ENCODE measurements at regions not wholly inside any gene's neighbourhood (a gene's known extent, or its start where the extent isn't known, plus 50 kb on each side); places are given as distances from the start of the nearest gene placed in this dataset.

DNA sequence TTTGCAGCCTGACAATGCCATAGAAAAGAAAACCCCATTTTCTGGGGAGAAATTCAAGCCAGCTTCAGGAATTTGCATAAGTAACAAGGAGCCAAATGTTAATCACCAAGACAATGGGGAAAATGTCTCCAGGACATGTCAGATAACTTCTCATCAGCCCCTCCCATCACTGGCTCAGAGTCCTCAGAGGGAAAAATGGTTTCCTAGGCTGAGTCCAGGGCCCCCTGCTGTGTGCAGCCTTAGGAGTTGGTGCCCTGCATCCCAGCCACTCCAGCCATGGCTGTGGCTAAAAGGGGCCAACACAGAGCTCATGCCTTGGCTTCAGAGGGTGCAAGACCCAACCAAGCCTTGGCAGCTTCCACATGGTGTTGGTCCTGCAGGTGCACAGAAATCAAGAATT, 63.7 kb upstream of the FANCL start:
- Histone ChIP-seq H3K4me3 (no peak overlapping the region), H3K4me2 (no peak overlapping the region), H3K4me1 (no peaks in the 10 kb centered on the region), H3K9me3 (no peaks in the 10 kb centered on the region), H3K27ac (no peak overlapping the region)
- ATAC-seq (no peak), FAIRE-seq (no peak), DNase-seq (ENCODE audit: low read depth in 1 of 2, low spot score in 1 of 2) (no peak)
- TF ChIP-seq FOXS1 (CRISPR knock-in tag; IDR thresholded peaks at IDR 0.05): no peak
- CTCF ChIA-PET: no interaction called here
- POLR2A ChIA-PET: no interaction called here

DNA sequence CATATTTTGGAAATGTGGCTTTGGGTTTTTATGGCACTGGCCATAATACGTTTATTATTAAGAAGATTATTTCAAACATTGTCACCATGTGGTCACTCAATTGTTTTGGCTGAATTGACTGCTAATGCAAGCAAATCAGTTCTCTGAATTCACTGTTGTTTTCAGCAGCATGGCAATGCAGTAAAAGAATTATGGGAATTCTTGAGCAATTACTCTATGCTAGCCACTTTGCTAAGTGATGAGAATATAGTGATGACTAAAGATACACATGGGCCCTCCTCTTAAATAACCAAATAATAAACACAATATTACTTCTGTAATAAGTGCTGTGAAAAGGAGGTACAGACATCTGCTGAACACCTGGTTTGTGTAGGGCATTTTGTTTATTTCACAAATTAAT, 58.0 kb upstream of the FANCL start:
- H3K27ac ChIP-seq: no peak overlapping the region
- ChIA-PET POLR2A (no interaction called here), CTCF (no interaction called here)
- no peak for TF ChIP-seq MAFK (IDR thresholded peaks at IDR 0.05; ENCODE audit: partially characterized antibody)
- no peak for TF ChIP-seq ZC3H11A (IDR thresholded peaks at IDR 0.05)
- TF ChIP-seq, protein P1, sequence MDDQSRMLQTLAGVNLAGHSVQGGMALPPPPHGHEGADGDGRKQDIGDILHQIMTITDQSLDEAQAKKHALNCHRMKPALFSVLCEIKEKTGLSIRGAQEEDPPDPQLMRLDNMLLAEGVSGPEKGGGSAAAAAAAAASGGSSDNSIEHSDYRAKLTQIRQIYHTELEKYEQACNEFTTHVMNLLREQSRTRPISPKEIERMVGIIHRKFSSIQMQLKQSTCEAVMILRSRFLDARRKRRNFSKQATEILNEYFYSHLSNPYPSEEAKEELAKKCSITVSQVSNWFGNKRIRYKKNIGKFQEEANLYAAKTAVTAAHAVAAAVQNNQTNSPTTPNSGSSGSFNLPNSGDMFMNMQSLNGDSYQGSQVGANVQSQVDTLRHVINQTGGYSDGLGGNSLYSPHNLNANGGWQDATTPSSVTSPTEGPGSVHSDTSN (IDR thresholded peaks at IDR 0.05): no peak
- no peak for TF ChIP-seq NR3C1 (IDR thresholded peaks at IDR 0.05)
- TF ChIP-seq, protein P2, sequence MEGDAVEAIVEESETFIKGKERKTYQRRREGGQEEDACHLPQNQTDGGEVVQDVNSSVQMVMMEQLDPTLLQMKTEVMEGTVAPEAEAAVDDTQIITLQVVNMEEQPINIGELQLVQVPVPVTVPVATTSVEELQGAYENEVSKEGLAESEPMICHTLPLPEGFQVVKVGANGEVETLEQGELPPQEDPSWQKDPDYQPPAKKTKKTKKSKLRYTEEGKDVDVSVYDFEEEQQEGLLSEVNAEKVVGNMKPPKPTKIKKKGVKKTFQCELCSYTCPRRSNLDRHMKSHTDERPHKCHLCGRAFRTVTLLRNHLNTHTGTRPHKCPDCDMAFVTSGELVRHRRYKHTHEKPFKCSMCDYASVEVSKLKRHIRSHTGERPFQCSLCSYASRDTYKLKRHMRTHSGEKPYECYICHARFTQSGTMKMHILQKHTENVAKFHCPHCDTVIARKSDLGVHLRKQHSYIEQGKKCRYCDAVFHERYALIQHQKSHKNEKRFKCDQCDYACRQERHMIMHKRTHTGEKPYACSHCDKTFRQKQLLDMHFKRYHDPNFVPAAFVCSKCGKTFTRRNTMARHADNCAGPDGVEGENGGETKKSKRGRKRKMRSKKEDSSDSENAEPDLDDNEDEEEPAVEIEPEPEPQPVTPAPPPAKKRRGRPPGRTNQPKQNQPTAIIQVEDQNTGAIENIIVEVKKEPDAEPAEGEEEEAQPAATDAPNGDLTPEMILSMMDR (IDR thresholded peaks at IDR 0.05): no peak
- no peak for TF ChIP-seq KDM5A (IDR thresholded peaks at IDR 0.05)
- TF ChIP-seq RNF2 (IDR thresholded peaks at IDR 0.05; ENCODE audit: borderline replicate concordance, low read depth): no peak
- no peak for TF ChIP-seq ZNF302 (CRISPR knock-in tag; IDR thresholded peaks at IDR 0.05)
- no peak for TF ChIP-seq RARB (CRISPR knock-in tag; IDR thresholded peaks at IDR 0.05)
- no peak overlapping the region for H3K4me2 ChIP-seq
- H3K9me3 ChIP-seq: no peaks in the 10 kb centered on the region
- H3K4me3 ChIP-seq: no peak overlapping the region
- FAIRE-seq: no peak
- no peaks in the 10 kb centered on the region for H3K4me1 ChIP-seq
- WGBS (ENCODE audit: missing lambda C conversion rate): 25% methylated on average over 1 of the region's 1 CpG
- no peak for ATAC-seq
- DNase-seq (ENCODE audit: low read depth in 1 of 2, low spot score in 1 of 2): no peak

DNA sequence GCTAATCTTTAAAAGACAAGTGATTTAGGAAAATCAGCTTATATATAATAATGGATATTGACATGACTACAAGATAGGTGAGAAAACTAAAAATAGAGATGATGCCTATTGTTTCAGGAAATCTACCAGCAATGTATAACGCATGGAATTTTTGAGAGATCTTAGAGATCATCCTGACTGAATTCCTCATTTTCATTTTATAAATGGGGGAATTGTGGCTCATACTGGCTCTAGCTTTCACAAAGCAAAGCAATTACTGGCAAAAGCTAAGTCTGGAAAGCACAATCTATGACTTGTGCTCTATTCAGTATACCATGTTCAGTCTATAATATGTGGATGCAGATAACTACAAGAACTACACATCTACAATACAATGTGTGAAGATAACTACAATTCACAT, 51.9 kb upstream of the FANCL start:
- H3K4me2 ChIP-seq: no peak overlapping the region
- TF ChIP-seq MAZ (IDR thresholded peaks at IDR 0.05; ENCODE audit: borderline replicate concordance, low read depth, low read length) (no peak), RAD21 (conservative IDR thresholded peaks at IDR 0.05 in 1 of 2, IDR thresholded peaks at IDR 0.05 in 1 of 2) (no peak), PHF8 (IDR thresholded peaks at IDR 0.05; ENCODE audit: borderline replicate concordance, low read depth) (no peak), EP300 (IDR thresholded peaks at IDR 0.05) (no peak), ESRRA (IDR thresholded peaks at IDR 0.05; ENCODE audit: borderline replicate concordance, low read length) (no peak), KDM5A (IDR thresholded peaks at IDR 0.05) (no peak), ZSCAN20 (CRISPR knock-in tag; IDR thresholded peaks at IDR 0.05) (no peak), CHD4 (IDR thresholded peaks at IDR 0.05; ENCODE audit: borderline replicate concordance) (no peak), HDAC2 (IDR thresholded peaks at IDR 0.05) (no peak), HOXA7 (CRISPR knock-in tag; IDR thresholded peaks at IDR 0.05) (no peak), ZFP36 (IDR thresholded peaks at IDR 0.05; ENCODE audit: borderline replicate concordance, partially characterized antibody) (no peak), GATA3 (IDR thresholded peaks at IDR 0.05; ENCODE audit: borderline replicate concordance) (no peak), CBX8 (IDR thresholded peaks at IDR 0.05) (no peak), MAFK (IDR thresholded peaks at IDR 0.05; ENCODE audit: partially characterized antibody) (no peak), HOXB13 (CRISPR knock-in tag; IDR thresholded peaks at IDR 0.05; ENCODE audit: low read depth) (no peak)
- TF ChIP-seq, protein P1 (IDR thresholded peaks at IDR 0.05): no peak
- ChIA-PET POLR2A (no interaction called here), CTCF (interaction anchor here (1.0 kb wide), 1 partner anchor 10 kb away, joined by 3 read pairs; no protein-coding TSS in a partner anchor)
- peak; percentile 92 for FAIRE-seq
- H3K9me3 ChIP-seq: no peaks in the 10 kb centered on the region
- no peak overlapping the region for H3K4me3 ChIP-seq
- no peak for DNase-seq (ENCODE audit: low read depth in 1 of 2, low spot score in 1 of 2)
- no peak for ATAC-seq
- WGBS (ENCODE audit: missing lambda C conversion rate): 91% methylated on average over 1 of the region's 1 CpG
- H3K27ac ChIP-seq: no peak overlapping the region
- no peaks in the 10 kb centered on the region for H3K4me1 ChIP-seq

All from A549 (cell line).